Coronary artery (tissue), 2 donors: ENCODE measurements at regions not wholly inside any gene's neighbourhood (a gene's known extent, or its start where the extent isn't known, plus 50 kb on each side); places are given as distances from the start of the nearest gene placed in this dataset.

ENCODE experiments used
- DNase-seq: peaks from one replicate; pipeline ENCODE4 v3.0.0-alpha.2; 2017; ENCODE audit warnings: low spot score
- H3K27ac ChIP-seq, 2 donors: fragments of 200-600 bp; sonication (generic); one replicate each; pipeline ENCODE4 v1.5.1; 2016 to 2019
- H3K4me3 ChIP-seq: fragments of 200-600 bp; sonication (generic); 2 replicates; pipeline ENCODE4 v1.5.1; 2016; ENCODE audit warnings: mild to moderate bottlenecking, moderate library complexity
- TF ChIP-seq, protein P1 (sequence below): fragments of 200-600 bp; sonication (generic); IDR thresholded peaks from one replicate; pipeline ENCODE4 v1.5.1; 2019; ENCODE audit warnings: antibody characterized with exemption

- Histone ChIP-seq H3K27ac (no peak overlapping the region), H3K4me3 (no peak overlapping the region)
- TF ChIP-seq, protein P1, sequence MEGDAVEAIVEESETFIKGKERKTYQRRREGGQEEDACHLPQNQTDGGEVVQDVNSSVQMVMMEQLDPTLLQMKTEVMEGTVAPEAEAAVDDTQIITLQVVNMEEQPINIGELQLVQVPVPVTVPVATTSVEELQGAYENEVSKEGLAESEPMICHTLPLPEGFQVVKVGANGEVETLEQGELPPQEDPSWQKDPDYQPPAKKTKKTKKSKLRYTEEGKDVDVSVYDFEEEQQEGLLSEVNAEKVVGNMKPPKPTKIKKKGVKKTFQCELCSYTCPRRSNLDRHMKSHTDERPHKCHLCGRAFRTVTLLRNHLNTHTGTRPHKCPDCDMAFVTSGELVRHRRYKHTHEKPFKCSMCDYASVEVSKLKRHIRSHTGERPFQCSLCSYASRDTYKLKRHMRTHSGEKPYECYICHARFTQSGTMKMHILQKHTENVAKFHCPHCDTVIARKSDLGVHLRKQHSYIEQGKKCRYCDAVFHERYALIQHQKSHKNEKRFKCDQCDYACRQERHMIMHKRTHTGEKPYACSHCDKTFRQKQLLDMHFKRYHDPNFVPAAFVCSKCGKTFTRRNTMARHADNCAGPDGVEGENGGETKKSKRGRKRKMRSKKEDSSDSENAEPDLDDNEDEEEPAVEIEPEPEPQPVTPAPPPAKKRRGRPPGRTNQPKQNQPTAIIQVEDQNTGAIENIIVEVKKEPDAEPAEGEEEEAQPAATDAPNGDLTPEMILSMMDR = no peak
- no peak for DNase-seq
Measured at GRCh38 chr4:166228112-166228511, 355.1 kb downstream of the TLL1 start.

- Histone ChIP-seq H3K27ac (no peak overlapping the region), H3K4me3 (no peak overlapping the region)
- TF ChIP-seq, protein P1 = no peak
- DNase-seq = no peak
Measured at GRCh38 chr4:166229799-166230198, 356.8 kb downstream of the TLL1 start.

GRCh38 chr4:166230841-166231240, 357.8 kb downstream of the TLL1 start:
- no peak for DNase-seq
- H3K27ac ChIP-seq = no peak overlapping the region
- no peak overlapping the region for H3K4me3 ChIP-seq
- TF ChIP-seq, protein P1 = no peak

GRCh38 chr4:166239354-166239753, 366.3 kb downstream of the TLL1 start:
- H3K4me3 ChIP-seq = no peak overlapping the region
- DNase-seq = no peak
- H3K27ac ChIP-seq = no peak overlapping the region
- TF ChIP-seq, protein P1 = no peak

- H3K27ac ChIP-seq = no peak overlapping the region
- no peak for DNase-seq
- TF ChIP-seq, protein P1 = no peak
Measured at GRCh38 chr4:166252487-166253402, 379.7 kb downstream of the TLL1 start.

DNA sequence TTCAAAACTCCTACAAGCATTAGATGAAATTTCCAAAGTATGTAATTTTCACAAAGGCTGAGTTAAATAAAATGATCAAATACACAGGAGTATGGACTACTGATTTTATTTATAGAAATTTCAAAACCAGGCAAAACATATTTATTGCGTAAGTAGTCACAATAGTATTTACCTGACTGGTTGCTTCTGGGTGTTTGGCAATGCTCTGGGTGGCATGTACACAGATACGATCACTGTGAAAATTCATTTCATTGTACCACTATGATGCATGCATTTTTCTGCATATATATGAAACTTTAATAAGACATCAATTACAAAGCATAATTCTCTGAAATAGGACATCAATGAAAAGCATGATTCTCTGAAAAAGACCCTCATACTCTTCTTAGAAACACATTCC, 384.2 kb downstream of the TLL1 start:
- TF ChIP-seq, protein P1 = no peak
- H3K4me3 ChIP-seq = no peak overlapping the region
- no peak overlapping the region for H3K27ac ChIP-seq
- no peak for DNase-seq

More at GRCh38 chr4:166252487-166253402, 379.7 kb downstream of the TLL1 start:
- H3K4me3 ChIP-seq = no peak overlapping the region

- no peak overlapping the region for H3K4me3 ChIP-seq
- TF ChIP-seq, protein P1 = no peak
- no peak overlapping the region for H3K27ac ChIP-seq
- no peak for DNase-seq
Measured at GRCh38 chr4:166257891-166258290, 384.9 kb downstream of the TLL1 start.
